ENCODE measurements at regions not wholly inside any gene's neighbourhood (a gene's known extent, or its start where the extent isn't known, plus 50 kb on each side); places are given as distances from the start of the nearest gene placed in this dataset.
"Not testable (repeated sequence)": the region's sequence is repeated elsewhere in the genome, so short reads cannot be mapped to it uniquely, and the experiment has no call there.

- DNase-seq: no peak
These were observed 191.8 kb downstream of the TMEM200A start for GRCh38 chr6:130557481-130558112.

- no peak for DNase-seq
These were observed 192.3 kb downstream of the TMEM200A start for GRCh38 chr6:130558131-130558530.

- DNase-seq: no peak
These were observed 193.3 kb downstream of the TMEM200A start for GRCh38 chr6:130559166-130559565.

GRCh38 chr6:130560231-130560630 is 194.4 kb downstream of the TMEM200A start:
- DNase-seq: no peak

- not testable (repeated sequence) for DNase-seq
These were observed 195.3 kb downstream of the TMEM200A start for GRCh38 chr6:130561159-130561558.

GRCh38 chr6:130565696-130566095 is 199.9 kb downstream of the TMEM200A start:
- no peak for DNase-seq

- DNase-seq: no peak
These were observed 208.3 kb downstream of the TMEM200A start for GRCh38 chr6:130574146-130574545.

- DNase-seq: no peak
These were observed 209.7 kb downstream of the TMEM200A start for GRCh38 chr6:130575557-130575956.

- peak; percentile 17 for DNase-seq
These were observed 210.2 kb downstream of the TMEM200A start for GRCh38 chr6:130575971-130576370.

GRCh38 chr6:130577178-130577919 is 211.5 kb downstream of the TMEM200A start:
- DNase-seq: no peak

- DNase-seq: no peak
These were observed 212.9 kb downstream of the TMEM200A start for GRCh38 chr6:130578713-130579112.

- no peak for DNase-seq
These were observed 217.5 kb downstream of the TMEM200A start for GRCh38 chr6:130583268-130583667.

GRCh38 chr6:130585587-130585986 is 219.8 kb downstream of the TMEM200A start:
- DNase-seq: no peak

- DNase-seq: no peak
These were observed 222.1 kb downstream of the TMEM200A start for GRCh38 chr6:130587778-130588520.

GRCh38 chr6:130593200-130593599 is 227.4 kb downstream of the TMEM200A start:
- no peak for DNase-seq

GRCh38 chr6:130593948-130594347 is 228.1 kb downstream of the TMEM200A start:
- no peak for DNase-seq

GRCh38 chr6:130598021-130598989 is 228.9 kb upstream of the SMLR1 start:
- DNase-seq: no peak

- no peak for DNase-seq
These were observed 226.3 kb upstream of the SMLR1 start for GRCh38 chr6:130600880-130601341.

GRCh38 chr6:130602151-130602770 is 224.9 kb upstream of the SMLR1 start:
- no peak for DNase-seq

GRCh38 chr6:130603391-130603790 is 223.8 kb upstream of the SMLR1 start:
- no peak for DNase-seq

- DNase-seq: no peak
These were observed 222.3 kb upstream of the SMLR1 start for GRCh38 chr6:130604841-130605399.

- no peak for DNase-seq
These were observed 216.9 kb upstream of the SMLR1 start for GRCh38 chr6:130610303-130610702.
